ENCODE measurements at regions not wholly inside any gene's neighbourhood (a gene's known extent, or its start where the extent isn't known, plus 50 kb on each side); places are given as distances from the start of the nearest gene placed in this dataset.

GRCh38 chr16:62831235-62831850 is 795.1 kb upstream of the CDH8 start:
- TF ChIP-seq CTCF (IDR thresholded peaks at IDR 0.05) = no peak
- intact Hi-C loops (cut with DNase I) = no loop called here
- DNase-seq (no peak), ATAC-seq (no peak)
- Histone ChIP-seq H3K27ac (no peak overlapping the region), H3K4me1 (no peaks in the 10 kb centered on the region), H3K4me3 (no peak overlapping the region), H3K27me3 (no peaks in the 10 kb centered on the region), H3K9me3 (no peaks in the 10 kb centered on the region), H3K36me3 (no peaks in the 10 kb centered on the region)

DNA sequence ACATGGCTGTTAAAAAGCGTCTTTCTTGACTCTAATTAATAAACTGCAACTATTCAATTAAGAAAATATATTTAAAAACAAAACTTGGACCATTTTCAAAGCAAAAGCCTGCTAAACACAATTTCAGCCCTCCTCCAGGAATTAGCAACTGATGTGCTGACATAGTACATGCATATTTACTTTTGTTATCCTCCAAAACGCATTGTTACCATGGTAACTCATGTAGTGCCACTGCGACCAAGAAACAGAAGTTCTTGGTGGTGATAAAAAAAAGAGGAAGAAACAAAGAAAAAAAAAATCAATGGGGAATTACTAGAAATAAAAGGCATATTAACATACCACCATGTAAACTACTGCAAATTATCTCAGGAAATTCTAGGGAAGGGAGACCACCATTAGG is 793.4 kb upstream of the CDH8 start:
- H3K4me1 ChIP-seq = no peaks in the 10 kb centered on the region
- ATAC-seq = no peak
- no peak for TF ChIP-seq CTCF (IDR thresholded peaks at IDR 0.05)
- intact Hi-C loops (cut with DNase I) = no loop called here
- no peaks in the 10 kb centered on the region for H3K27me3 ChIP-seq
- no peak overlapping the region for H3K4me3 ChIP-seq
- no peak overlapping the region for H3K27ac ChIP-seq
- H3K9me3 ChIP-seq = no peaks in the 10 kb centered on the region
- no peak for DNase-seq
- H3K36me3 ChIP-seq = no peaks in the 10 kb centered on the region

DNA sequence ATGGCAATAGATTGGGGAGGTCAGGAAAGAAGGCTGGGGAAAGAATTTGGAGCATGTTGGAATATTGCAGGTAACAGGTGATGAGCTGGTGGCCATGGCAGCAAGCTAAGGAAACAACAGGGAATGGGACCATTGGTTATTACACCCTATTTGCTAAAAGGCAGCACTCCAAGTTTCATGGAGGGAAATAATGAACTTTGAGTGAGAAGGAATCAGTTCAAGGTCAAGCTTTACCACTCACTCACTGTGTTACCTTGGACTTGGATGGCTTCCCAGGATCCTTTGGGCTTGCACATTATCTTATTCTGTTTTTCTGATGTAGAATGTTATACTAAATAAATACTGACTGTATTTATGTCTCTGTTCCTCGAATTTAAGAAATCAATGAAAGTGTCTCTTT is 792.8 kb upstream of the CDH8 start:
- TF ChIP-seq CTCF (IDR thresholded peaks at IDR 0.05) = no peak
- ATAC-seq = no peak
- Histone ChIP-seq H3K27ac (no peak overlapping the region), H3K9me3 (no peaks in the 10 kb centered on the region), H3K4me1 (no peaks in the 10 kb centered on the region), H3K36me3 (no peaks in the 10 kb centered on the region), H3K27me3 (no peaks in the 10 kb centered on the region), H3K4me3 (no peak overlapping the region)
- DNase-seq = no peak
- intact Hi-C loops (cut with DNase I) = no loop called here

DNA sequence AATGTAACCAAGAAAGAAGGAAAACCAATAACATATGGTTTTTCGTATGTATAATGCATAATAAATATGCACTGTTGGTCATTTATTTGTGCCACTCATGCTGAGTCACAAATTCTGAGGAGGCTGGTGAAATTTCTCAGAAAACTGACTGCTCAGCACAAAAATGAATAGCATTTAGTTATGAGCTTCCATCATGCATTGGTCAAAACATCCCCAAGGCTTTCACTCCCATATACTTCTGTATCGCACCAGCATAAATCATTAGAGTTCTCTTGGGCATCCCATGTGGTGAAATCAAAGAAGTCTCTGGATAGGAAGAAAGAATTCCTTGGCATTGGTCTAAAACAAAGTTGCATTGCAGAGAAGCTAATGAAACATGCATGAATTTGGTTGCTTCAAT is 785.6 kb upstream of the CDH8 start:
- TF ChIP-seq CTCF (IDR thresholded peaks at IDR 0.05) = no peak
- H3K9me3 ChIP-seq = no peaks in the 10 kb centered on the region
- H3K27me3 ChIP-seq = no peaks in the 10 kb centered on the region
- intact Hi-C loops (cut with DNase I) = no loop called here
- H3K4me3 ChIP-seq = no peak overlapping the region
- H3K27ac ChIP-seq = no peak overlapping the region
- H3K4me1 ChIP-seq = no peaks in the 10 kb centered on the region
- DNase-seq (no peak), ATAC-seq (no peak)
- H3K36me3 ChIP-seq = no peaks in the 10 kb centered on the region

DNA sequence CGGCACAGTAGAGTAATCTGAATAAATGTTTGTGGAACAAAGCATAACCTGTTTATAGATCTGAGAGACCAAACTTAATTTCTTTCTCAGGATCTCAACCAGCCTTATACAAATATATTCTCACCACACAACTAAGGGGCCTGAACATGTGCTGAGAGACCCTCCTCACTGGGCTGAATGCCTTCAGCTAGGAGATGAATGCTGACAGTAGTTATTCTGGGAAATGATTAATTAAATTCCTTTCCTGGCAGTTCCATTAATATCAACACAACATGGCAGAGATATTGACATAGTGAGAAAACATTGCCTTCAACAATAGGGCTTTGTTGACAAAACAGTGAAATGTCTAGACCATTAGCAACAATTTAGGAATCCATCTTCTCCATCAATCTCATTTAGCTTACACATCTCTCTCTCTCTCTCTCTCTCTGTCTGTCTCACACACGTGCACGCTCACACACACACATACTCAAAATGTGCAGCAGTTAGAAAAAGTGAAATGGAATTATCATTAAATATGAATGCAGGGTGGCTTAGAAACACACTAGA is 780.8 kb upstream of the CDH8 start:
- TF ChIP-seq CTCF (IDR thresholded peaks at IDR 0.05) = no peak
- ATAC-seq = no peak
- intact Hi-C loops (cut with DNase I) = no loop called here
- no peaks in the 10 kb centered on the region for H3K27me3 ChIP-seq
- H3K36me3 ChIP-seq = no peaks in the 10 kb centered on the region
- H3K4me1 ChIP-seq = no peaks in the 10 kb centered on the region
- no peaks in the 10 kb centered on the region for H3K9me3 ChIP-seq
- no peak overlapping the region for H3K27ac ChIP-seq
- H3K4me3 ChIP-seq = no peak overlapping the region
- no peak for DNase-seq

- no peak for TF ChIP-seq CTCF (IDR thresholded peaks at IDR 0.05)
- Histone ChIP-seq H3K27me3 (no peaks in the 10 kb centered on the region), H3K4me1 (no peaks in the 10 kb centered on the region), H3K9me3 (no peaks in the 10 kb centered on the region), H3K4me3 (no peak overlapping the region), H3K27ac (no peak overlapping the region), H3K36me3 (no peaks in the 10 kb centered on the region)
- DNase-seq (no peak), ATAC-seq (no peak)
- intact Hi-C loops (cut with DNase I) = no loop called here
Measured at GRCh38 chr16:62814891-62815290, 778.7 kb upstream of the CDH8 start.

Data from upper lobe of right lung (tissue), 1 donor.